ENCODE measurements at regions not wholly inside any gene's neighbourhood (a gene's known extent, or its start where the extent isn't known, plus 50 kb on each side); places are given as distances from the start of the nearest gene placed in this dataset.

GRCh38 chr22:34687116-34687515, 378.8 kb upstream of the ISX start:
- TF ChIP-seq CTCF (IDR thresholded peaks at IDR 0.05; ENCODE audit: insufficient read depth, low read length, poor library complexity, severe bottlenecking) (no peak), EZH2phosphoT487 (conservative IDR thresholded peaks at IDR 0.05; ENCODE audit: low read length) (no peak)

Data from SU-DHL-6 (cell line).